HepG2 (cell line): ENCODE measurements at regions not wholly inside any gene's neighbourhood (a gene's known extent, or its start where the extent isn't known, plus 50 kb on each side); places are given as distances from the start of the nearest gene placed in this dataset.

Source experiments
- BRD4 ChIP-seq: sonication (generic); formaldehyde crosslinking; IDR thresholded peaks from 2 replicates; pipeline ENCODE4 v1.4.0; 2020; ENCODE audit warnings: missing genetic modification reagents
- CBFB ChIP-seq: sonication (generic); formaldehyde crosslinking; IDR thresholded peaks from 2 replicates; pipeline ENCODE4 v1.4.0; 2020; ENCODE audit warnings: missing genetic modification reagents
- DMAP1 ChIP-seq: IDR thresholded peaks from 2 replicates; pipeline ENCODE4 v1.6.1; 2016
- EED ChIP-seq: sonication (generic); formaldehyde crosslinking; IDR thresholded peaks from 2 replicates; pipeline ENCODE4 v1.5.0; 2020; ENCODE audit warnings: mild to moderate bottlenecking, missing genetic modification reagents
- ETS1 ChIP-seq: sonication (generic); formaldehyde crosslinking; IDR thresholded peaks from 2 replicates; pipeline ENCODE4 v1.4.0; 2020; ENCODE audit warnings: missing genetic modification reagents
- GATA4 ChIP-seq: sonication (generic); IDR thresholded peaks from 2 replicates; pipeline ENCODE4 v1.6.1; 2016; ENCODE audit warnings: antibody characterized with exemption, low read depth, borderline replicate concordance
- HOXA9 ChIP-seq: sonication (generic); formaldehyde crosslinking; IDR thresholded peaks from 2 replicates; pipeline ENCODE4 v1.8.1; 2022; ENCODE audit warnings: missing genetic modification reagents, mild to moderate bottlenecking, moderate library complexity, borderline replicate concordance
- KLF13 ChIP-seq: sonication (generic); formaldehyde crosslinking; IDR thresholded peaks from 2 replicates; pipeline ENCODE4 v1.4.0; 2020; ENCODE audit warnings: mild to moderate bottlenecking, missing genetic modification reagents
- MEIS2 ChIP-seq: sonication (generic); formaldehyde crosslinking; IDR thresholded peaks from 2 replicates; pipeline ENCODE4 v1.9.0; 2021; ENCODE audit warnings: mild to moderate bottlenecking, missing genetic modification reagents
- PITX1 ChIP-seq: sonication (generic); formaldehyde crosslinking; IDR thresholded peaks from 2 replicates; pipeline ENCODE4 v1.5.1; 2020; ENCODE audit warnings: mild to moderate bottlenecking, missing genetic modification reagents
- RAD51 ChIP-seq: fragments of 450-650 bp; IDR thresholded peaks from 2 replicates; pipeline ENCODE4 v1.6.1; 2016; ENCODE audit warnings: borderline replicate concordance
- RORA ChIP-seq: sonication (generic); formaldehyde crosslinking; IDR thresholded peaks from 2 replicates; pipeline ENCODE4 v1.5.0; 2020; ENCODE audit warnings: mild to moderate bottlenecking, missing genetic modification reagents, moderate library complexity
- SMAD3 ChIP-seq: sonication (generic); formaldehyde crosslinking; IDR thresholded peaks from 2 replicates; pipeline ENCODE4 v1.4.0; 2020; ENCODE audit warnings: missing genetic modification reagents
- SP140L ChIP-seq: sonication (generic); formaldehyde crosslinking; IDR thresholded peaks from 2 replicates; pipeline ENCODE4 v1.4.0; 2020; ENCODE audit warnings: missing genetic modification reagents, borderline replicate concordance
- ZBTB7A ChIP-seq: sonication (generic); formaldehyde crosslinking; IDR thresholded peaks from 2 replicates; pipeline ENCODE4 v1.8.0; 2022; ENCODE audit warnings: mild to moderate bottlenecking, missing genetic modification reagents
- ZFP36 ChIP-seq: fragments of 150-350 bp; IDR thresholded peaks from 2 replicates; pipeline ENCODE4 v1.6.1; 2018; ENCODE audit warnings: borderline replicate concordance, low read length, low read depth; ENCODE audit not compliant: partially characterized antibody
- ZNF235 ChIP-seq: sonication (generic); formaldehyde crosslinking; IDR thresholded peaks from 2 replicates; pipeline ENCODE4 v1.8.1; 2023; ENCODE audit warnings: mild to moderate bottlenecking, missing genetic modification reagents, borderline replicate concordance
- ZNF577 ChIP-seq: sonication (generic); formaldehyde crosslinking; IDR thresholded peaks from 2 replicates; pipeline ENCODE4 v1.4.0; 2020; ENCODE audit warnings: mild to moderate bottlenecking, low read depth, missing genetic modification reagents, borderline replicate concordance
- ZNF720 ChIP-seq: sonication (generic); formaldehyde crosslinking; IDR thresholded peaks from 2 replicates; pipeline ENCODE4 v1.4.0; 2020; ENCODE audit warnings: missing genetic modification reagents
- ZSCAN30 ChIP-seq: sonication (generic); formaldehyde crosslinking; IDR thresholded peaks from 2 replicates; pipeline ENCODE4 v1.5.0; 2020; ENCODE audit warnings: mild to moderate bottlenecking, missing genetic modification reagents
- ZXDC ChIP-seq: sonication (generic); formaldehyde crosslinking; IDR thresholded peaks from 2 replicates; pipeline ENCODE4 v1.5.0; 2020; ENCODE audit warnings: mild to moderate bottlenecking, missing genetic modification reagents
- TF ChIP-seq, protein P1 (sequence below): sonication (generic); formaldehyde crosslinking; IDR thresholded peaks from 2 replicates; pipeline ENCODE4 v1.4.0; 2020; ENCODE audit warnings: mild to moderate bottlenecking, missing genetic modification reagents
- TF ChIP-seq, protein P2 (sequence below): sonication (generic); formaldehyde crosslinking; IDR thresholded peaks from 2 replicates; pipeline ENCODE4 v1.9.0; 2021; ENCODE audit warnings: missing genetic modification reagents, borderline replicate concordance
- TF ChIP-seq, protein P3 (sequence below): sonication (generic); formaldehyde crosslinking; IDR thresholded peaks from 2 replicates; pipeline ENCODE4 v1.4.0; 2020; ENCODE audit warnings: mild to moderate bottlenecking, missing genetic modification reagents

DNA sequence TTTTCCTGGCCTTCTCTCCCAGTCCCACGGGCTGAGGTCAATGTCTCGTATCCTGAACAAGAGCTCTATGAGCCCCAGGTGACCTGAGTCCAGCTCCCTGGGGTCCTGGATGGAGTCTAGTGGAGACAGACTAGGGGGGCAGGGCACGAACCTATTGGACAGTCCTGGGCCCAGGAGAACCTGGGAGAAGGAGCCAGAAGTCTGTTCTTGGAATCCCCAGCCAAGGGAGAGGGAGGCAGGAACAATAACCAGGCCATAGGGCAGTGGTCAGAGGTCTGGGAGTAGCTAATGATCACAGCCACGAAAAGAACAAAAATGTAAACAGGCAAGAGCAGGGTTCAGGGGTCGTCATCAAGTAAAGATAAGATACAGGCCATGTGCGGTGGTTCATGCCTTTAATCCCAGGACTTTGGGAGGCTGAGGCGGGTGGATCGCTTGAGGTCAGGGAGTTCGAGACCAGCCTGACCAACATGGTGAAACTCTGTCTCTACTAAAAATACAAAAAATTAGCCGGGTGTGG is 60.8 kb downstream of the COPRS start (continued):
- TF ChIP-seq ZXDC (CRISPR knock-in tag): no peak
- 0 out of 2 replicates have a peak, but pooled peaks have one; percentile 29 for TF ChIP-seq MEIS2 (CRISPR knock-in tag)
- no peak for TF ChIP-seq RAD51
- no peak for TF ChIP-seq ZFP36
- no peak for TF ChIP-seq KLF13
- no peak for TF ChIP-seq RORA (CRISPR knock-in tag)
- peak; percentile 52; the same call in 1 of the 2 replicates for TF ChIP-seq DMAP1 (CRISPR knock-in tag)
- TF ChIP-seq ETS1 (CRISPR knock-in tag): no peak
- no peak for TF ChIP-seq HOXA9 (CRISPR knock-in tag)
- TF ChIP-seq CBFB (CRISPR knock-in tag): no peak
- TF ChIP-seq, protein P1, sequence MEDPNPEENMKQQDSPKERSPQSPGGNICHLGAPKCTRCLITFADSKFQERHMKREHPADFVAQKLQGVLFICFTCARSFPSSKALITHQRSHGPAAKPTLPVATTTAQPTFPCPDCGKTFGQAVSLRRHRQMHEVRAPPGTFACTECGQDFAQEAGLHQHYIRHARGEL (CRISPR knock-in tag): no peak
- TF ChIP-seq PITX1 (CRISPR knock-in tag): peak; percentile 95
- TF ChIP-seq ZBTB7A (CRISPR knock-in tag): 0 out of 2 replicates have a peak, but pooled peaks have one; percentile 50
- TF ChIP-seq ZNF235 (CRISPR knock-in tag): no peak
- no peak for TF ChIP-seq EED (CRISPR knock-in tag)
- TF ChIP-seq, protein P2, sequence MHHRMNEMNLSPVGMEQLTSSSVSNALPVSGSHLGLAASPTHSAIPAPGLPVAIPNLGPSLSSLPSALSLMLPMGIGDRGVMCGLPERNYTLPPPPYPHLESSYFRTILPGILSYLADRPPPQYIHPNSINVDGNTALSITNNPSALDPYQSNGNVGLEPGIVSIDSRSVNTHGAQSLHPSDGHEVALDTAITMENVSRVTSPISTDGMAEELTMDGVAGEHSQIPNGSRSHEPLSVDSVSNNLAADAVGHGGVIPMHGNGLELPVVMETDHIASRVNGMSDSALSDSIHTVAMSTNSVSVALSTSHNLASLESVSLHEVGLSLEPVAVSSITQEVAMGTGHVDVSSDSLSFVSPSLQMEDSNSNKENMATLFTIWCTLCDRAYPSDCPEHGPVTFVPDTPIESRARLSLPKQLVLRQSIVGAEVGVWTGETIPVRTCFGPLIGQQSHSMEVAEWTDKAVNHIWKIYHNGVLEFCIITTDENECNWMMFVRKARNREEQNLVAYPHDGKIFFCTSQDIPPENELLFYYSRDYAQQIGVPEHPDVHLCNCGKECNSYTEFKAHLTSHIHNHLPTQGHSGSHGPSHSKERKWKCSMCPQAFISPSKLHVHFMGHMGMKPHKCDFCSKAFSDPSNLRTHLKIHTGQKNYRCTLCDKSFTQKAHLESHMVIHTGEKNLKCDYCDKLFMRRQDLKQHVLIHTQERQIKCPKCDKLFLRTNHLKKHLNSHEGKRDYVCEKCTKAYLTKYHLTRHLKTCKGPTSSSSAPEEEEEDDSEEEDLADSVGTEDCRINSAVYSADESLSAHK (CRISPR knock-in tag): no peak
- no peak for TF ChIP-seq ZNF720 (CRISPR knock-in tag)
- TF ChIP-seq ZSCAN30 (CRISPR knock-in tag): no peak
- peak; percentile 84; the same call in 1 of the 2 replicates for TF ChIP-seq GATA4
- TF ChIP-seq, protein P3, sequence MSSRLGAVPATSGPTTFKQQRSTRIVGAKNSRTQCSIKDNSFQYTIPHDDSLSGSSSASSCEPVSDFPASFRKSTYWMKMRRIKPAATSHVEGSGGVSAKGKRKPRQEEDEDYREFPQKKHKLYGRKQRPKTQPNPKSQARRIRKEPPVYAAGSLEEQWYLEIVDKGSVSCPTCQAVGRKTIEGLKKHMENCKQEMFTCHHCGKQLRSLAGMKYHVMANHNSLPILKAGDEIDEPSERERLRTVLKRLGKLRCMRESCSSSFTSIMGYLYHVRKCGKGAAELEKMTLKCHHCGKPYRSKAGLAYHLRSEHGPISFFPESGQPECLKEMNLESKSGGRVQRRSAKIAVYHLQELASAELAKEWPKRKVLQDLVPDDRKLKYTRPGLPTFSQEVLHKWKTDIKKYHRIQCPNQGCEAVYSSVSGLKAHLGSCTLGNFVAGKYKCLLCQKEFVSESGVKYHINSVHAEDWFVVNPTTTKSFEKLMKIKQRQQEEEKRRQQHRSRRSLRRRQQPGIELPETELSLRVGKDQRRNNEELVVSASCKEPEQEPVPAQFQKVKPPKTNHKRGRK (CRISPR knock-in tag): no peak
- TF ChIP-seq SP140L (CRISPR knock-in tag): no peak
- TF ChIP-seq ZNF577: no peak
- TF ChIP-seq BRD4 (CRISPR knock-in tag): peak; percentile 60; the same call in 1 of the 2 replicates
- peak; percentile 37; the same call in 1 of the 2 replicates for TF ChIP-seq SMAD3
